Endothelial cell of umbilical vein (primary cell): ENCODE measurements at regions not wholly inside any gene's neighbourhood (a gene's known extent, or its start where the extent isn't known, plus 50 kb on each side); places are given as distances from the start of the nearest gene placed in this dataset.

Source experiments
- BruUV-seq: library from RNA; stranded (reverse); fragments of 400-500 nt; replicated peaks from 2 replicates; lab custom pipeline; 2021; lab: Mats Ljungman, UMichigan
- CTCF ChIA-PET: fragments of 300-600, 350-600 bp; sonication (Branson Sonifier 250); formaldehyde crosslinking; loops from one replicate; lab custom pipeline; 2021; ENCODE audit warnings: antibody characterized with exemption, inconsistent platforms; lab: Charles Lee
- POLR2A ChIA-PET: fragments of 300-600, 350-600 bp; sonication (Branson Sonifier 250); formaldehyde crosslinking; loops from one replicate; lab custom pipeline; 2021; ENCODE audit warnings: antibody characterized with exemption, inconsistent platforms; lab: Charles Lee
- DNase-seq: peaks from one replicate; pipeline ENCODE4 v3.0.0-alpha.2; 2011; ENCODE audit warnings: low read depth, low spot score
- FAIRE-seq: peaks from 2 replicates; lab custom pipeline; 2011; peaks lifted over from hg19 to GRCh38; lab: Jason Lieb, UNC
- H2AFZ ChIP-seq: 2 replicates; pipeline ENCODE4 v1.6.0; 2012; ENCODE audit warnings: low read depth, low read length, control low read depth, inconsistent platforms
- H3K27ac ChIP-seq: 2 replicates; pipeline ENCODE4 v1.5.1; 2011; ENCODE audit warnings: low read depth, mild to moderate bottlenecking, control low read depth, low read length, moderate library complexity; ENCODE audit not compliant: insufficient read depth
- H3K27me3 ChIP-seq, 2 experiments: 2 replicates each; pipeline versions ENCODE4 v1.6.0 to v1.6.1; 2011; ENCODE audit warnings: low read length in 2 of 2, mixed read lengths in 1 of 2; ENCODE audit not compliant: control insufficient read depth in 2 of 2, insufficient read depth in 2 of 2
- H3K36me3 ChIP-seq, 2 experiments: 2 replicates in 1 of 2; 3 replicates in 1 of 2; pipeline ENCODE4 v1.5.1; 2011; ENCODE audit warnings: low read length in 2 of 2, mild to moderate bottlenecking in 1 of 2, moderate library complexity in 1 of 2; ENCODE audit not compliant: control insufficient read depth in 2 of 2, insufficient read depth in 2 of 2; ENCODE audit errors: extremely low read depth in 1 of 2
- H3K4me1 ChIP-seq: 3 replicates; pipeline ENCODE4 v1.5.1; 2011; ENCODE audit warnings: mild to moderate bottlenecking, low read length; ENCODE audit not compliant: control insufficient read depth, insufficient read depth; ENCODE audit errors: extremely low read depth
- H3K4me2 ChIP-seq: 2 replicates; pipeline ENCODE4 v1.6.1; 2011; ENCODE audit warnings: low read length, control low read depth, mixed read lengths; ENCODE audit not compliant: insufficient read depth
- H3K4me3 ChIP-seq, 3 experiments: fragments of 200-600 bp in 1 of 3; sonication (generic), shearing (Covaris generic) in 1 of 3; replicated peaks in 1 of 3; 2 replicates each; pipeline ENCODE4 v1.5.1; 2011 to 2016; ENCODE audit warnings: control low read depth in 3 of 3, low read length in 3 of 3, mild to moderate bottlenecking in 2 of 3, inconsistent platforms in 1 of 3, low read depth in 1 of 3, moderate library complexity in 1 of 3; ENCODE audit not compliant: insufficient read depth in 1 of 3
- H3K79me2 ChIP-seq: 2 replicates; pipeline ENCODE4 v1.6.0; 2012; ENCODE audit warnings: low read length, inconsistent platforms; ENCODE audit not compliant: control insufficient read depth, insufficient read depth
- H3K9ac ChIP-seq: replicated peaks from 2 replicates; pipeline ENCODE3; 2011; ENCODE audit warnings: low read length, control low read depth; ENCODE audit not compliant: insufficient read depth; ENCODE audit errors: extremely low read depth
- H3K9me1 ChIP-seq: replicated peaks from 3 replicates; pipeline ENCODE4 v1.6.0; 2011; ENCODE audit warnings: mild to moderate bottlenecking, low read length; ENCODE audit not compliant: control insufficient read depth, insufficient read depth; ENCODE audit errors: extremely low read depth
- H3K9me3 ChIP-seq: replicated peaks from 2 replicates; pipeline ENCODE4 v1.5.1; 2012; ENCODE audit warnings: low read length, inconsistent platforms; ENCODE audit not compliant: control insufficient read depth, insufficient read depth
- H4K20me1 ChIP-seq: replicated peaks from 2 replicates; pipeline ENCODE3; 2011; ENCODE audit warnings: mild to moderate bottlenecking, low read length; ENCODE audit not compliant: control insufficient read depth, insufficient read depth; ENCODE audit errors: extremely low read depth
- CTCF ChIP-seq, 2 donors: IDR thresholded peaks; 1 replicate in 1 of 2; 2 replicates in 1 of 2; pipeline ENCODE4 v1.5.1; 2011; ENCODE audit warnings: low read length in 2 of 2, mild to moderate bottlenecking in 2 of 2, moderate library complexity in 2 of 2, control low read depth in 1 of 2, inconsistent platforms in 1 of 2, low read depth in 1 of 2; ENCODE audit not compliant: insufficient read depth in 1 of 2; ENCODE audit errors: extremely low read depth in 1 of 2
- EZH2 ChIP-seq: IDR thresholded peaks from 2 replicates; pipeline ENCODE4 v1.6.1; 2012; ENCODE audit warnings: borderline replicate concordance, low read depth, mild to moderate bottlenecking, moderate library complexity, low read length, inconsistent platforms; ENCODE audit not compliant: severe bottlenecking
- FOS ChIP-seq: IDR thresholded peaks from 2 replicates; pipeline ENCODE4 v1.6.1; 2011; ENCODE audit warnings: mild to moderate bottlenecking, low read length, moderate library complexity, borderline replicate concordance; ENCODE audit not compliant: insufficient read depth
- GATA2 ChIP-seq: IDR thresholded peaks from 2 replicates; pipeline ENCODE4 v1.7.0; 2011; ENCODE audit warnings: low read depth, mild to moderate bottlenecking, moderate library complexity, mixed read lengths, low read length; ENCODE audit not compliant: insufficient read length, insufficient read depth
- JUN ChIP-seq: IDR thresholded peaks from 2 replicates; pipeline ENCODE4 v1.6.1; 2011; ENCODE audit warnings: borderline replicate concordance, low read depth; ENCODE audit not compliant: insufficient read length, insufficient read depth
- MAX ChIP-seq: IDR thresholded peaks from 2 replicates; pipeline ENCODE4 v1.6.1; 2011; ENCODE audit not compliant: insufficient read depth, insufficient read length
- MYC ChIP-seq: IDR thresholded peaks from one replicate; pipeline ENCODE4 v1.6.1; 2011; ENCODE audit warnings: mild to moderate bottlenecking, low read depth, low read length
- POLR2A ChIP-seq: IDR thresholded peaks from 2 replicates; pipeline ENCODE4 v1.6.1; 2012; ENCODE audit warnings: low read depth, mild to moderate bottlenecking, control low read depth, low read length
- POLR2AphosphoS5 ChIP-seq: IDR thresholded peaks from 2 replicates; pipeline ENCODE4 v1.6.1; 2012; ENCODE audit warnings: low read depth, mild to moderate bottlenecking, control low read depth, low read length, moderate library complexity; ENCODE audit not compliant: insufficient read depth
- dilution Hi-C: fragments of 300-500 bp; cut with MboI; formaldehyde crosslinking; loops from one replicate; pipeline ENCODE4 v1.15.0; 2019; ENCODE audit warnings: low sequenced_read_pairs; ENCODE audit not compliant: extremely low pct_ligation_motif_present
- intact Hi-C: fragments of 100-400 bp; cut with micrococcal nuclease; formaldehyde crosslinking; loops from one replicate; pipeline ENCODE4 v1.10.0; 2022

- FAIRE-seq (no peak), DNase-seq (no peak)
- CTCF ChIA-PET = no interaction called here
- H3K4me3 ChIP-seq = no peak overlapping the region
- no peaks in the 10 kb centered on the region for H4K20me1 ChIP-seq
- no peak overlapping the region for H3K27ac ChIP-seq
- H3K9me1 ChIP-seq = no peaks in the 10 kb centered on the region
- no peaks in the 10 kb centered on the region for H3K79me2 ChIP-seq
- H3K9ac ChIP-seq = no peak overlapping the region
- dilution Hi-C loops (no loop called here), intact Hi-C loops (no loop called here)
- H3K4me1 ChIP-seq = no peaks in the 10 kb centered on the region
- POLR2A ChIA-PET = no interaction called here
- no TSS peak for BruUV-seq
- no peaks in the 10 kb centered on the region for H3K27me3 ChIP-seq
- no peaks in the 10 kb centered on the region for H3K9me3 ChIP-seq
- TF ChIP-seq POLR2AphosphoS5 = no peak
- no peak for TF ChIP-seq CTCF (IDR thresholded peaks at IDR 0.05; ENCODE audit: extremely low read depth in 1 of 2, insufficient read depth in 1 of 2, low read depth in 1 of 2, low read length in 2 of 2)
- TF ChIP-seq FOS = no peak
- no peak for TF ChIP-seq POLR2A
- no peak for TF ChIP-seq EZH2
- TF ChIP-seq MAX = no peak
- TF ChIP-seq JUN = no peak
- no peak for TF ChIP-seq MYC
- TF ChIP-seq GATA2 = no peak
- H3K4me2 ChIP-seq = no peak overlapping the region
- H2AFZ ChIP-seq = no peak overlapping the region
- H3K36me3 ChIP-seq = no peaks in the 10 kb centered on the region
Observed at GRCh38 chr12:83414981-83415380, 728.3 kb downstream of the TMTC2 start.
